ENCODE measurements at regions not wholly inside any gene's neighbourhood (a gene's known extent, or its start where the extent isn't known, plus 50 kb on each side); places are given as distances from the start of the nearest gene placed in this dataset.

DNA sequence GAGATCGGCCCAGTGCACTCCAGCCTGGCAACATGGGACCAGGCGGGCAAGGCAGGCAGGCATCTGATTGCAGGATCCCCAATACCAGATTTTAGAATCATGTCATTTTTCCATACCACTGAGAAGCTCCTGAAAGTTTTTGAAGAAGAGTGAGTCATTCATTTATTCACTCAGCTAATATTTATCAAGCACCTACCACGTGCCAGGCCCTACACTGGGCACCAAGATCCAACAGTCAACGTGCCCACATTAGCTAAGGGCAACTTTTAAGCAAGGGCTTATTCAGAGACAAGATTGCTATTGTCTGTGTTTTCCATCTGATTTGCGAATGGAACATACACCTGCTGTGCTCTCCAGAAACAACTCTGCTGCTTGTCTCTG lies 126.8 kb upstream of the LGALSL start:
- H3K4me1 Mint-ChIP-seq (ENCODE audit: low read depth in 2 of 2): peaks cover 62 to 65% of the 10 kb centered on the region in 2 donors
- H3K36me3 Mint-ChIP-seq: no peaks in the 10 kb centered on the region
- no peaks in the 10 kb centered on the region for H3K27me3 Mint-ChIP-seq
- peak overlapping the region; percentile 54 to 83 for H3K27ac Mint-ChIP-seq
- DNase-seq (ENCODE audit: low spot score) (no peak), ATAC-seq (no peak)
- H3K9me3 Mint-ChIP-seq: no peaks in the 10 kb centered on the region
- peak overlapping the region; percentile 71 for H3K4me3 Mint-ChIP-seq

- DNase-seq (ENCODE audit: low spot score) (peak; percentile 67), ATAC-seq (peak in 1 of 2 donors; percentile 52)
- no peaks in the 10 kb centered on the region for H3K27me3 Mint-ChIP-seq
- H3K4me1 Mint-ChIP-seq (ENCODE audit: low read depth in 2 of 2): peaks cover 58 to 65% of the 10 kb centered on the region in 2 donors
- peak overlapping the region; percentile 71 for H3K4me3 Mint-ChIP-seq
- no peaks in the 10 kb centered on the region for H3K36me3 Mint-ChIP-seq
- H3K9me3 Mint-ChIP-seq: no peaks in the 10 kb centered on the region
- peak overlapping the region; percentile 54 to 83 for H3K27ac Mint-ChIP-seq
These were observed 126.2 kb upstream of the LGALSL start for GRCh38 chr2:64327510-64328414.

DNA sequence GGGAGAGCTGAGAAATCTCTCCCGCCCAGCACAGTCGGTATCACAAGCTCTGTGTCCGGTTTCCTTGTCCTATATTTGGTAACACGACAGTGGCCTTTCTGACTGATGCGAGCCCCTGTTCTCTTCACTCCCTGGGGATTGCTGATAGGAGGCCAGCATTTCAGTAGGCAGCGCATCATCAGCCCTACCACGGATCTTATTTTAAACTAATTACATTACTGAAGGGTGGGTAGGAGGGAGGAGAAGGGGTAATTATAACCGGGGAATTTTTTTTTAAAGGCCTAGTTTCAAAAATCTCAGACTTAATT lies 125.6 kb upstream of the LGALSL start:
- Mint-ChIP-seq H3K36me3 (no peaks in the 10 kb centered on the region), H3K27ac (peak overlapping the region; percentile 54 to 83), H3K27me3 (no peaks in the 10 kb centered on the region), H3K9me3 (no peaks in the 10 kb centered on the region), H3K4me3 (peak overlapping the region; percentile 71), H3K4me1 (ENCODE audit: low read depth in 2 of 2) (peaks cover 54 to 59% of the 10 kb centered on the region in 2 donors)
- DNase-seq (ENCODE audit: low spot score) (no peak), ATAC-seq (no peak)

- H3K27ac Mint-ChIP-seq: peak overlapping the region; percentile 54 to 83
- ATAC-seq (no peak), DNase-seq (ENCODE audit: low spot score) (no peak)
- no peaks in the 10 kb centered on the region for H3K9me3 Mint-ChIP-seq
- H3K36me3 Mint-ChIP-seq: no peaks in the 10 kb centered on the region
- H3K4me3 Mint-ChIP-seq: no peak overlapping the region
- H3K4me1 Mint-ChIP-seq (ENCODE audit: low read depth in 2 of 2): peaks cover 52 to 55% of the 10 kb centered on the region in 2 donors
- no peaks in the 10 kb centered on the region for H3K27me3 Mint-ChIP-seq
These were observed 125.2 kb upstream of the LGALSL start for GRCh38 chr2:64328756-64329155.

GRCh38 chr2:64329848-64330247 lies 124.1 kb upstream of the LGALSL start:
- H3K4me1 Mint-ChIP-seq (ENCODE audit: low read depth in 2 of 2): peaks cover 44 to 46% of the 10 kb centered on the region in 2 donors
- no peak overlapping the region for H3K4me3 Mint-ChIP-seq
- H3K36me3 Mint-ChIP-seq: no peaks in the 10 kb centered on the region
- ATAC-seq (no peak), DNase-seq (ENCODE audit: low spot score) (no peak)
- peak overlapping the region in 1 of 2 donors; percentile 69 for H3K27ac Mint-ChIP-seq
- no peaks in the 10 kb centered on the region for H3K9me3 Mint-ChIP-seq
- no peaks in the 10 kb centered on the region for H3K27me3 Mint-ChIP-seq

DNA sequence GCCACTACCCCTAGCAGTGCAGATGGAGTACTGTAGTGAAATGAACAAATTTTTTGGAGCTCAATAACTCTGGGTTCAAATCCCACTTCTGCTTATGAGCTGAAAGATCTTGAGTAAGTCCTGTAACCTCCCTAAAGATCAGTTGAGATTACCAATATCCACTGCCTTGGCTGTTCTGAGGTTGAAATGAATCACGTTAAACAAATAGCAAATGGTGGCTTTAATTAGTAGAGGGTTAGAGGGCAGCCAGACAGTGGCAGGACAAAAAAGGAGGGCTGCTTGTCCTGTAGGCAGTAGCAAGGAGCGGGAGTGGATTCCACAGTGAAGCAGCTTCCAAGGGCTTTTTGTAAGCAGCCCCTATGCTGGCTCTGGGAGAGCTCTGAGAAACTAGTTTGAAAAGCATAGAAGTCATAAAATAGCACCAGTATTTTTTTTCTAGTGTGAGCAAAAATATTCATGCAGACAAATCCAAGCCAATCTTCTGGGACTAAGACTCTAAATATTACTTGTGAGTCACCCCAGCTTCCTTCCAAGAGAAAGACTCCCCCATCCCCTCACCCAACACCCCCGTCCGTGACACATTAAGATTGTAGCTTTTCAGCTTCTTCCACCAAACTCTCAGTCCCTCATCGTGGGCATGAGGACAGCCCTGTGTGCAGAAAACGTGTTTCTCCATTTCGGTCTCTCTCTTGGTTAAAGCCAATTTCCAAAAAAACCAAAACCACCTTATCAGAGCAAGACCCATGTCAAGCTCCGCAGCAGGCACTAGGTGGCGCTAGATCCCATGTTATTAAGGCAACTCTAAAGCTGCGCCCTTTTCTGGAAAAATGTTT lies 123.5 kb upstream of the LGALSL start:
- no peaks in the 10 kb centered on the region for H3K27me3 Mint-ChIP-seq
- peaks cover 37 to 40% of the 10 kb centered on the region in 2 donors for H3K4me1 Mint-ChIP-seq (ENCODE audit: low read depth in 2 of 2)
- H3K9me3 Mint-ChIP-seq: no peaks in the 10 kb centered on the region
- DNase-seq (ENCODE audit: low spot score) (peak; percentile 76), ATAC-seq (no peak)
- no peaks in the 10 kb centered on the region for H3K36me3 Mint-ChIP-seq
- peak overlapping the region in 1 of 2 donors; percentile 69 for H3K27ac Mint-ChIP-seq
- H3K4me3 Mint-ChIP-seq: no peak overlapping the region

- Mint-ChIP-seq H3K27me3 (no peaks in the 10 kb centered on the region), H3K36me3 (no peaks in the 10 kb centered on the region), H3K4me3 (no peak overlapping the region), H3K4me1 (ENCODE audit: low read depth in 2 of 2) (peaks cover 31 to 33% of the 10 kb centered on the region in 2 donors), H3K27ac (peak overlapping the region in 1 of 2 donors; percentile 69), H3K9me3 (no peaks in the 10 kb centered on the region)
- ATAC-seq: no peak
- DNase-seq (ENCODE audit: low spot score): no peak
These were observed 122.8 kb upstream of the LGALSL start for GRCh38 chr2:64331114-64331645.

- no peak overlapping the region for H3K4me3 Mint-ChIP-seq
- peaks cover 24 to 26% of the 10 kb centered on the region in 2 donors for H3K4me1 Mint-ChIP-seq (ENCODE audit: low read depth in 2 of 2)
- ATAC-seq: no peak
- H3K27me3 Mint-ChIP-seq: no peaks in the 10 kb centered on the region
- H3K27ac Mint-ChIP-seq: no peak overlapping the region
- H3K9me3 Mint-ChIP-seq: no peaks in the 10 kb centered on the region
- no peak for DNase-seq (ENCODE audit: low spot score)
- no peaks in the 10 kb centered on the region for H3K36me3 Mint-ChIP-seq
These were observed 121.9 kb upstream of the LGALSL start for GRCh38 chr2:64331849-64332699.

DNA sequence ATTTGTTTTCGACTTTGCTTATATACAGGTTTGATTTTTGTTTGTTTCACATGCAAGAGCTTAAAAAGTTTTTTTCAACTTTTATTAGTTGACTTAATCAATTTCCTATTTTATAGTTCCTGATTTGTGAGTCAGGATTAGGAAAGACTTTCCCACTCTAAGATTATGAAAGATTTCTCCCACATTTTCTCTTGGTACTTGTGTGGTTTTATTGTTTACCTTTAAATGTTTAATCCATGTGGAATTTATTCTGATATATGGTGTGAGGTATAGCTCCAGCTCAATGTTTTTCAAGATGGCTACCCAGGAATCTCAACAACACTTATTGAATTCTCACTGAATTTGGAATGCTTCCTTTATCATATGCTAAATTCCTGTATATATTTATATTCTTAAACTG lies 117.8 kb upstream of the LGALSL start:
- DNase-seq (ENCODE audit: low spot score) (no peak), ATAC-seq (no peak)
- no peaks in the 10 kb centered on the region for H3K36me3 Mint-ChIP-seq
- H3K4me1 Mint-ChIP-seq (ENCODE audit: low read depth in 2 of 2): no peaks in the 10 kb centered on the region
- H3K27ac Mint-ChIP-seq: no peak overlapping the region
- peaks cover 0 to 8% of the 10 kb centered on the region in 2 donors for H3K27me3 Mint-ChIP-seq
- no peaks in the 10 kb centered on the region for H3K9me3 Mint-ChIP-seq
- no peak overlapping the region for H3K4me3 Mint-ChIP-seq

GRCh38 chr2:64337314-64337713 lies 116.6 kb upstream of the LGALSL start:
- H3K4me1 Mint-ChIP-seq (ENCODE audit: low read depth in 2 of 2): no peaks in the 10 kb centered on the region
- no peaks in the 10 kb centered on the region for H3K9me3 Mint-ChIP-seq
- H3K27ac Mint-ChIP-seq: no peak overlapping the region
- H3K36me3 Mint-ChIP-seq: no peaks in the 10 kb centered on the region
- no peak overlapping the region for H3K4me3 Mint-ChIP-seq
- H3K27me3 Mint-ChIP-seq: peaks cover 0 to 10% of the 10 kb centered on the region in 2 donors
- DNase-seq (ENCODE audit: low spot score): no peak
- ATAC-seq: no peak

GRCh38 chr2:64338108-64338507 lies 115.9 kb upstream of the LGALSL start:
- no peaks in the 10 kb centered on the region for H3K36me3 Mint-ChIP-seq
- H3K4me1 Mint-ChIP-seq (ENCODE audit: low read depth in 2 of 2): no peaks in the 10 kb centered on the region
- DNase-seq (ENCODE audit: low spot score) (no peak), ATAC-seq (no peak)
- H3K4me3 Mint-ChIP-seq: no peak overlapping the region
- no peaks in the 10 kb centered on the region for H3K9me3 Mint-ChIP-seq
- H3K27ac Mint-ChIP-seq: no peak overlapping the region
- peaks cover 0 to 10% of the 10 kb centered on the region in 2 donors for H3K27me3 Mint-ChIP-seq

DNA sequence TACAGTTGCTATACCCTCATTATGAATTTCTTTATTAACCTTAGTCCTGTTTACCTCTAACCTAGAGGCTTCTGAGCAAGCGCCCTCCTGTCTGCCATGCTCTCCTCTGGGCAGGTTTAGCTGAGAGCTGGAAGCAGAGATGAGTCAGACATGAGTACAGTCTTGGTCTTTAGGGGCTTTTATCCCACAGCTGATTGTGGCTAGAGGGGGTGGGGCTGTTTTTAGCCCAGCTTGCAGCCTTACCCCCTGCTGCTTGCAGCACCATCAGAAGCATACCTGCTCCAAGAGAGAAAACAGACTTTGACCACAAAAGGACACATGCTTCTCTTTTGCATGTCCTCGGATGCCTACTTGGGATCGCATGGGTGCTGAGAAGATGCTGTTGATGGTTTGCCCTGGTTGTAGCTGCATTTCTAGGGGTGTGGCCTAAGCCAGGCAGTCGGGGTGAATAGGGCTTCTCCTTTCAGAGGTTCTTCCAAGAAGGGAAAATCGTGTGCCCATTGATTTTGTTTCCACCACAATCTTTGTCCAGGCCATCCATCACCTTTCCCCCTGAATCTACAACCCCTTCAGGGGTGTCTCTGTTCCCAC lies 115.0 kb upstream of the LGALSL start:
- Mint-ChIP-seq H3K27me3 (peaks cover 0 to 10% of the 10 kb centered on the region in 2 donors), H3K4me3 (no peak overlapping the region), H3K27ac (no peak overlapping the region), H3K4me1 (ENCODE audit: low read depth in 2 of 2) (no peaks in the 10 kb centered on the region), H3K36me3 (no peaks in the 10 kb centered on the region), H3K9me3 (no peaks in the 10 kb centered on the region)
- peak; percentile 50 to 55 for ATAC-seq
- no peak for DNase-seq (ENCODE audit: low spot score)

GRCh38 chr2:64341461-64341860 lies 112.5 kb upstream of the LGALSL start:
- no peak overlapping the region for H3K4me3 Mint-ChIP-seq
- no peak overlapping the region for H3K27ac Mint-ChIP-seq
- DNase-seq (ENCODE audit: low spot score): no peak
- ATAC-seq: no peak
- H3K36me3 Mint-ChIP-seq: no peaks in the 10 kb centered on the region
- no peaks in the 10 kb centered on the region for H3K4me1 Mint-ChIP-seq (ENCODE audit: low read depth in 2 of 2)
- H3K27me3 Mint-ChIP-seq: peaks cover 0 to 13% of the 10 kb centered on the region in 2 donors
- H3K9me3 Mint-ChIP-seq: no peaks in the 10 kb centered on the region

All from natural killer cell treated with Interleukin-12 subunit alpha and Interleukin-12 subunit beta and Interleukin-15 and Interleukin-18, amount 100 ng/mL, for 72 hours (primary cell).